SK-N-SH (cell line): ENCODE measurements at regions not wholly inside any gene's neighbourhood (a gene's known extent, or its start where the extent isn't known, plus 50 kb on each side); places are given as distances from the start of the nearest gene placed in this dataset.

ENCODE experiments used
- CTCF ChIP-seq: fragments of 200-600 bp; sonication (generic); IDR thresholded peaks from 2 replicates; pipeline ENCODE4 v1.6.1; 2017; ENCODE audit warnings: antibody characterized with exemption, mild to moderate bottlenecking, moderate library complexity
- EP300 ChIP-seq, 2 experiments: IDR thresholded peaks; 2 replicates each; pipeline versions ENCODE4 v1.4.0 to v1.6.1; 2012; ENCODE audit warnings: borderline replicate concordance in 1 of 2, low read depth in 1 of 2, low read length in 1 of 2
- JUND ChIP-seq: IDR thresholded peaks from 2 replicates; pipeline ENCODE4 v1.4.0; 2012
- NFIC ChIP-seq: IDR thresholded peaks from 2 replicates; pipeline ENCODE4 v1.4.0; 2012; ENCODE audit warnings: borderline replicate concordance
- RAD21 ChIP-seq: IDR thresholded peaks from 2 replicates; pipeline ENCODE4 v1.6.1; 2012; ENCODE audit warnings: mild to moderate bottlenecking, low read length
- RXRA ChIP-seq: IDR thresholded peaks from 2 replicates; pipeline ENCODE4 v1.4.0; 2012; ENCODE audit warnings: low read depth, mild to moderate bottlenecking, borderline replicate concordance
- SMC3 ChIP-seq: IDR thresholded peaks from 2 replicates; pipeline ENCODE4 v1.6.1; 2012; ENCODE audit warnings: low read depth, low read length, improper control_type of control experiment
- ZBTB33 ChIP-seq: IDR thresholded peaks from 2 replicates; pipeline ENCODE4 v1.4.0; 2012; ENCODE audit warnings: low read depth, borderline replicate concordance

GRCh38 chr4:186981161-186981560, 257.5 kb upstream of the FAT1 start:
- TF ChIP-seq CTCF (no peak), RXRA (no peak), EP300 (IDR thresholded peaks at IDR 0.05; ENCODE audit: borderline replicate concordance in 1 of 2, low read depth in 1 of 2, low read length in 1 of 2) (no peak), ZBTB33 (no peak), RAD21 (no peak), NFIC (no peak), JUND (no peak), SMC3 (no peak)
